H1 (cell line): ENCODE measurements at regions not wholly inside any gene's neighbourhood (a gene's known extent, or its start where the extent isn't known, plus 50 kb on each side); places are given as distances from the start of the nearest gene placed in this dataset.
"Not testable (repeated sequence)": the region's sequence is repeated elsewhere in the genome, so short reads cannot be mapped to it uniquely, and the experiment has no call there.

Experiments
- CTCF ChIA-PET: fragments of 300-600 bp; sonication (Branson Sonifier 250); formaldehyde crosslinking; loops from one replicate; lab custom pipeline; 2021; ENCODE audit not compliant: partially characterized antibody; lab: Charles Lee
- POLR2A ChIA-PET: fragments of 300-600 bp; sonication (Branson Sonifier 250); formaldehyde crosslinking; loops from one replicate; lab custom pipeline; 2021; ENCODE audit warnings: inconsistent platforms; ENCODE audit not compliant: partially characterized antibody; lab: Charles Lee
- DNase-seq, 2 experiments: peaks; one replicate each; pipeline versions ENCODE4 v3.0.0 to v3.0.0-alpha.2; 2010 to 2022; ENCODE audit warnings: low spot score in 2 of 2, low read depth in 1 of 2, mixed read lengths in 1 of 2
- FAIRE-seq: peaks from 2 replicates; lab custom pipeline; 2011; peaks lifted over from hg19 to GRCh38; lab: Jason Lieb, UNC
- H2AFZ ChIP-seq: 2 replicates; pipeline ENCODE4 v1.8.1; 2012; ENCODE audit warnings: low read length, inconsistent platforms
- H2AK5ac ChIP-seq: 2 replicates; pipeline ENCODE4 v1.6.1; 2013; ENCODE audit warnings: low read depth, low read length
- H2BK120ac ChIP-seq: replicated peaks from 2 replicates; pipeline ENCODE3; 2013; ENCODE audit warnings: low read depth, low read length, inconsistent platforms
- H2BK12ac ChIP-seq: 2 replicates; pipeline ENCODE4 v1.6.1; 2013; ENCODE audit warnings: low read depth, low read length
- H2BK15ac ChIP-seq: 2 replicates; pipeline ENCODE4 v1.6.1; 2013; ENCODE audit warnings: low read length
- H2BK20ac ChIP-seq: 2 replicates; pipeline ENCODE4 v1.6.1; 2013; ENCODE audit warnings: low read length
- H2BK5ac ChIP-seq: 2 replicates; pipeline ENCODE4 v1.6.1; 2013; ENCODE audit warnings: low read depth, low read length
- H3K14ac ChIP-seq: 2 replicates; pipeline ENCODE4 v1.6.1; 2013; ENCODE audit warnings: inconsistent platforms; ENCODE audit not compliant: insufficient read length
- H3K18ac ChIP-seq: 2 replicates; pipeline ENCODE4 v1.6.1; 2013; ENCODE audit warnings: low read length; ENCODE audit errors: extremely low read depth
- H3K23ac ChIP-seq: 2 replicates; pipeline ENCODE4 v1.6.1; 2013; ENCODE audit warnings: inconsistent platforms; ENCODE audit not compliant: insufficient read length
- H3K23me2 ChIP-seq: 2 replicates; pipeline ENCODE4 v1.6.1; 2013; ENCODE audit warnings: low read depth, low read length
- H3K27ac ChIP-seq: 2 replicates; pipeline ENCODE4 v1.6.1; 2011; ENCODE audit warnings: low read depth, low read length, inconsistent platforms
- H3K27me3 ChIP-seq, 4 experiments: replicated peaks in 1 of 4; 1 replicate in 1 of 4; 2 replicates in 3 of 4; pipeline versions ENCODE4 v1.6.1 to v1.8.1; 2011 to 2013; ENCODE audit warnings: low read length in 3 of 4, mild to moderate bottlenecking in 3 of 4, inconsistent platforms in 2 of 4, mixed read lengths in 2 of 4, moderate library complexity in 1 of 4; ENCODE audit not compliant: control insufficient read depth in 3 of 4, insufficient read depth in 3 of 4; ENCODE audit errors: extremely low read depth in 1 of 4
- H3K36me3 ChIP-seq, 4 experiments: 2 replicates each; pipeline versions ENCODE4 v1.6.1 to v1.8.1; 2011 to 2013; ENCODE audit warnings: mild to moderate bottlenecking in 4 of 4, low read length in 3 of 4, moderate library complexity in 2 of 4, control low read depth in 1 of 4, inconsistent platforms in 1 of 4; ENCODE audit not compliant: insufficient read depth in 4 of 4, control insufficient read depth in 2 of 4
- H3K4ac ChIP-seq: replicated peaks from 2 replicates; pipeline ENCODE3; 2013; ENCODE audit warnings: low read length, low read depth, mixed read lengths, inconsistent platforms; ENCODE audit not compliant: insufficient read length
- H3K4me1 ChIP-seq, 4 experiments: replicated peaks in 1 of 4; 1 replicate in 1 of 4; 2 replicates in 3 of 4; pipeline versions ENCODE4 v1.6.1 to v1.8.1; 2011 to 2013; ENCODE audit warnings: low read length in 3 of 4, inconsistent platforms in 2 of 4, mixed read lengths in 1 of 4; ENCODE audit not compliant: insufficient read depth in 4 of 4, control insufficient read depth in 3 of 4
- H3K4me2 ChIP-seq, 2 experiments: 2 replicates each; pipeline versions ENCODE4 v1.6.1 to v1.8.1; 2011 to 2013; ENCODE audit warnings: low read depth in 2 of 2, low read length in 2 of 2, control low read depth in 1 of 2, inconsistent platforms in 1 of 2, mild to moderate bottlenecking in 1 of 2; ENCODE audit not compliant: insufficient read depth in 1 of 2
- H3K4me3 ChIP-seq, 4 experiments: fragments of 200-600, 300-600 bp in 1 of 4; sonication (generic), shearing (Covaris generic), sonication (Bioruptor Twin) in 1 of 4; 2 replicates each; pipeline versions ENCODE4 v1.5.1 to v1.8.1; 2011 to 2016; ENCODE audit warnings: low read length in 4 of 4, low read depth in 3 of 4, control low read depth in 2 of 4, inconsistent platforms in 2 of 4, mild to moderate bottlenecking in 2 of 4, mixed read lengths in 1 of 4, moderate library complexity in 1 of 4; ENCODE audit not compliant: insufficient read depth in 2 of 4; ENCODE audit errors: extremely low read depth in 1 of 4
- H3K56ac ChIP-seq: replicated peaks from 2 replicates; pipeline ENCODE3; 2013; ENCODE audit warnings: low read depth, mild to moderate bottlenecking, mixed read lengths, low read length, inconsistent platforms; ENCODE audit not compliant: insufficient read length
- H3K79me1 ChIP-seq: 2 replicates; pipeline ENCODE4 v1.6.1; 2013; ENCODE audit warnings: low read depth, low read length, control low read depth
- H3K79me2 ChIP-seq, 2 experiments: 2 replicates each; pipeline versions ENCODE4 v1.6.1 to v1.8.1; 2012 to 2013; ENCODE audit warnings: low read length in 2 of 2, mild to moderate bottlenecking in 2 of 2, inconsistent platforms in 1 of 2; ENCODE audit not compliant: insufficient read depth in 2 of 2, control insufficient read depth in 1 of 2
- H3K9ac ChIP-seq, 4 experiments: replicated peaks in 1 of 4; 1 replicate in 1 of 4; 2 replicates in 3 of 4; pipeline versions ENCODE4 v1.6.1 to v1.8.1; 2011 to 2013; ENCODE audit warnings: low read depth in 3 of 4, low read length in 3 of 4, control low read depth in 2 of 4, mild to moderate bottlenecking in 2 of 4, moderate library complexity in 2 of 4, inconsistent platforms in 1 of 4; ENCODE audit errors: extremely low read depth in 1 of 4
- H3K9me3 ChIP-seq, 2 experiments: 2 replicates each; pipeline versions ENCODE4 v1.6.1 to v1.8.1; 2012 to 2013; ENCODE audit warnings: mild to moderate bottlenecking in 2 of 2, moderate library complexity in 2 of 2, control low read depth in 1 of 2, inconsistent platforms in 1 of 2, low read depth in 1 of 2, low read length in 1 of 2, mixed read lengths in 1 of 2; ENCODE audit not compliant: insufficient read depth in 2 of 2
- H4K20me1 ChIP-seq, 2 experiments: replicated peaks in 1 of 2; 2 replicates each; pipeline versions ENCODE3 to v1.8.1; 2011 to 2013; ENCODE audit warnings: inconsistent platforms in 2 of 2, low read length in 2 of 2, mild to moderate bottlenecking in 1 of 2; ENCODE audit not compliant: insufficient read depth in 2 of 2, control insufficient read depth in 1 of 2
- H4K5ac ChIP-seq: 2 replicates; pipeline ENCODE4 v1.6.1; 2013; ENCODE audit warnings: low read length, low read depth, mixed read lengths, inconsistent platforms; ENCODE audit not compliant: insufficient read length
- H4K8ac ChIP-seq: 2 replicates; pipeline ENCODE4 v1.8.0; 2013; ENCODE audit warnings: mild to moderate bottlenecking, moderate library complexity, low read length, inconsistent platforms; ENCODE audit not compliant: insufficient read depth; ENCODE audit errors: extremely low read depth
- H4K91ac ChIP-seq: replicated peaks from 2 replicates; pipeline ENCODE3; 2013; ENCODE audit warnings: low read length, mixed read lengths, inconsistent platforms; ENCODE audit not compliant: insufficient read length
- WGBS, 2 experiments: shearing (Covaris generic) in 1 of 2; methylation state at CpG; one replicate each; pipeline versions ENCODE4 v1.1.6 to v1.1.7; 2013 to 2015; ENCODE audit warnings: low lambda C conversion rate in 2 of 2, mixed read lengths in 2 of 2, inconsistent platforms in 1 of 2, low coverage in 1 of 2, missing lambda C conversion rate in 1 of 2; ENCODE audit not compliant: insufficient replicate concordance in 2 of 2, insufficient coverage in 1 of 2, insufficient read length in 1 of 2; ENCODE audit errors: extremely low coverage in 1 of 2, missing lambda C conversion rate in 1 of 2; 5-methylcytosine and 5-hydroxymethylcytosine counted together

DNA sequence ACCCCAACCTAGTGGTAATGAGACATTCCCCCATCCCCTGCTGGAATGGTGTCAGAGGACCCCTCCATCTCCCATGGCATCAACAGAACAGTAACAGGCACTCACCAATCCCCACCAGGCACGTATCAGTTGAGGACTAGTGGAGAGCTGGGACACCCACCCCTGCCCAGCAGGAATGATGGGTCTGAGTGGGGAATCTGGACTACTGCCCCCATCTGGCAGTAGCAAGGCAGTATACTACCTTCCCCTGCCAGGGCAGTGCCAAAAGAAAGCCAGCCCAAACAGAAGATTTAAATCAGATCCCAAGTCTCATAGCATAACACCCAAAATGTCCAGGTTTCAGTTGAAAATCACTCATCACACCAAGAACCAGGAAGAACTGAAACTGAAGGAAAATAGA, 111.2 kb upstream of the NBPF12 start:
- H3K4ac ChIP-seq, H2BK5ac ChIP-seq, H3K14ac ChIP-seq, CTCF ChIA-PET, H2BK20ac ChIP-seq, H3K4me2 ChIP-seq, H4K5ac ChIP-seq, H2AK5ac ChIP-seq, H3K23ac ChIP-seq, H2BK15ac ChIP-seq, H3K9ac ChIP-seq, H4K8ac ChIP-seq, DNase-seq, H2BK120ac ChIP-seq, H3K36me3 ChIP-seq, H3K79me2 ChIP-seq, H2AFZ ChIP-seq, H3K4me1 ChIP-seq, FAIRE-seq, H3K9me3 ChIP-seq, H3K23me2 ChIP-seq, H3K27ac ChIP-seq, H3K56ac ChIP-seq, H3K18ac ChIP-seq, H4K20me1 ChIP-seq, H3K27me3 ChIP-seq, H4K91ac ChIP-seq, H3K4me3 ChIP-seq, H2BK12ac ChIP-seq, POLR2A ChIA-PET, H3K79me1 ChIP-seq: not testable (repeated sequence)
- WGBS, 2 experiments: no CpG with 5 or more reads among the region's 1 CpG

DNA sequence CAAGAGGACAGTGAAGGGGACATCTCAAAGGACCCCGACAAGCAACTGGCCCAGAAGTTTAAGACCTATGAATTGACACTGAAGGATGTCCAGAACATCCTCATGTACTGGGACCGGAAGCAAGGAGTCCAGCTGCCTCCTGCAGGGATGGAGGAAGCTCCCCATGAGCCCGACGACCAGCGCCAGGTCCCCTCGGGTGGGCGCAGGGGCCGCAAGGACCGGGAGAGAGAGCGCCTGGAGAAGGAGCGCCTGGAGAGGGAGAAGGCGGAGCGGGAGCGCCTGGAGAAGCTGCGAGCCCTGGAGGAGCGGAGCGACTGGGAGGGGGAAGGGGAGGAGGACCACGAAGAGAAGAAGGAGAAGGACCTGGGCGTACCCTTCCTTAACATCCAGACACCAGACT, 143.9 kb upstream of the NBPF12 start:
- H4K91ac ChIP-seq, H4K8ac ChIP-seq, H3K79me2 ChIP-seq, H3K18ac ChIP-seq, H3K4me2 ChIP-seq, H2BK15ac ChIP-seq, H3K4me3 ChIP-seq, H3K23ac ChIP-seq, H3K23me2 ChIP-seq, H3K9ac ChIP-seq, H4K20me1 ChIP-seq, H3K79me1 ChIP-seq, H2BK5ac ChIP-seq, POLR2A ChIA-PET, DNase-seq, H2BK20ac ChIP-seq, FAIRE-seq, H2AFZ ChIP-seq, H3K4me1 ChIP-seq, H3K4ac ChIP-seq, H3K14ac ChIP-seq, H2BK120ac ChIP-seq, H3K9me3 ChIP-seq, H2AK5ac ChIP-seq, H3K36me3 ChIP-seq, H4K5ac ChIP-seq, H3K56ac ChIP-seq, H3K27me3 ChIP-seq, CTCF ChIA-PET, H3K27ac ChIP-seq, H2BK12ac ChIP-seq: not testable (repeated sequence)
- WGBS, 2 experiments: 97% methylated on average over 15 of the region's 19 CpGs; no CpG with 5 or more reads in 1 of the 2 experiments
